Ecto neural progenitor cell (in vitro differentiated cells): ENCODE measurements at regions not wholly inside any gene's neighbourhood (a gene's known extent, or its start where the extent isn't known, plus 50 kb on each side); places are given as distances from the start of the nearest gene placed in this dataset.
A peak's percentile ranks its signal among the peaks of the same experiment; 100 is the strongest.
"Not testable (repeated sequence)": the region's sequence is repeated elsewhere in the genome, so short reads cannot be mapped to it uniquely, and the experiment has no call there.

Experiments
- DNase-seq: peaks from one replicate; pipeline ENCODE4 v3.0.0-alpha.2; 2018; ENCODE audit warnings: low spot score

- no peak for DNase-seq
Observed at GRCh38 chr17:56690441-56691291, 97.2 kb downstream of the NOG start.

GRCh38 chr17:56694825-56695224, 101.3 kb downstream of the NOG start:
- DNase-seq, result no peak

- DNase-seq, result no peak
Observed at GRCh38 chr17:56697190-56697589, 103.7 kb downstream of the NOG start.

GRCh38 chr17:56699186-56699894, 105.8 kb downstream of the NOG start:
- peak; percentile 86 for DNase-seq

- DNase-seq, result no peak
Observed at GRCh38 chr17:56700919-56701420, 107.5 kb downstream of the NOG start.

GRCh38 chr17:56707312-56708219, 114.1 kb downstream of the NOG start:
- DNase-seq, result peak; percentile 62

GRCh38 chr17:56708220-56708558, 114.7 kb downstream of the NOG start:
- DNase-seq, result no peak

- no peak for DNase-seq
Observed at GRCh38 chr17:56708670-56709410, 115.3 kb downstream of the NOG start.

GRCh38 chr17:56710986-56711385, 117.5 kb downstream of the NOG start:
- DNase-seq, result no peak

GRCh38 chr17:56715613-56716357, 117.9 kb downstream of the C17orf67 start:
- peak; percentile 88 for DNase-seq

- DNase-seq, result no peak
Observed at GRCh38 chr17:56717471-56717870, 116.2 kb downstream of the C17orf67 start.

GRCh38 chr17:56718515-56718914, 115.2 kb downstream of the C17orf67 start:
- DNase-seq, result no peak

GRCh38 chr17:56723421-56723820, 110.3 kb downstream of the C17orf67 start:
- no peak for DNase-seq

- no peak for DNase-seq
Observed at GRCh38 chr17:56724664-56725063, 109.1 kb downstream of the C17orf67 start.

GRCh38 chr17:56725144-56725543, 108.6 kb downstream of the C17orf67 start:
- no peak for DNase-seq

GRCh38 chr17:56727876-56728617, 105.7 kb downstream of the C17orf67 start:
- DNase-seq, result no peak

- not testable (repeated sequence) for DNase-seq
Observed at GRCh38 chr17:56731096-56731495, 102.6 kb downstream of the C17orf67 start.

- DNase-seq, result no peak
Observed at GRCh38 chr17:56733833-56734232, 99.9 kb downstream of the C17orf67 start.

- DNase-seq, result no peak
Observed at GRCh38 chr17:56735842-56736241, 97.9 kb downstream of the C17orf67 start.
